HK-2 (cell line): ENCODE measurements at regions not wholly inside any gene's neighbourhood (a gene's known extent, or its start where the extent isn't known, plus 50 kb on each side); places are given as distances from the start of the nearest gene placed in this dataset.
"Not testable (repeated sequence)": the region's sequence is repeated elsewhere in the genome, so short reads cannot be mapped to it uniquely, and the experiment has no call there.

Source experiments
- DNase-seq: peaks from one replicate; pipeline ENCODE4 v3.0.0-alpha.2; 2018; ENCODE audit not compliant: unreplicated experiment

GRCh38 chr17:62156949-62157348, 91.9 kb upstream of the MED13 start:
- DNase-seq = no peak

GRCh38 chr17:62154909-62155308, 89.8 kb upstream of the MED13 start:
- no peak for DNase-seq

DNA sequence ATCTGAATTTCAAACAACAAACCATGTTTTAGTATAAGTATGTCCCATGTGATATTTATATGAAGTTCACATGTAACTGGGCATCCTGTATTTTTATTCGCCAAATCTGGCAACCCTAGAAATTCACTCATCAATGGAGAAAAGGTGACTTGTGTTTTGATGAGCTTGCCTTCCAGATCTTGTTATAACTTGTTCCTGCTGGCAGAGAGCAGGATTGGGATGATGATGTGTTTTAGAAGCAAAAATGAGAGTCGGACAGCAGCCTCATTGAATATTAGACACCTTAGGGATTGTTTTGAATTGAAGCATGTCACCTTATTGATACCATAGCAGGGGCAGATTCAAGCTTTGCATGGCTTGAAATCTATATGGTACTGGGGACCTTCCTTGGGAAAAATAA, 85.4 kb upstream of the MED13 start:
- no peak for DNase-seq

- no peak for DNase-seq
Observed at GRCh38 chr17:62149961-62150360, 84.9 kb upstream of the MED13 start.

- no peak for DNase-seq
Observed at GRCh38 chr17:62147284-62147683, 82.2 kb upstream of the MED13 start.

- DNase-seq = no peak
Observed at GRCh38 chr17:62140836-62141235, 75.8 kb upstream of the MED13 start.

DNA sequence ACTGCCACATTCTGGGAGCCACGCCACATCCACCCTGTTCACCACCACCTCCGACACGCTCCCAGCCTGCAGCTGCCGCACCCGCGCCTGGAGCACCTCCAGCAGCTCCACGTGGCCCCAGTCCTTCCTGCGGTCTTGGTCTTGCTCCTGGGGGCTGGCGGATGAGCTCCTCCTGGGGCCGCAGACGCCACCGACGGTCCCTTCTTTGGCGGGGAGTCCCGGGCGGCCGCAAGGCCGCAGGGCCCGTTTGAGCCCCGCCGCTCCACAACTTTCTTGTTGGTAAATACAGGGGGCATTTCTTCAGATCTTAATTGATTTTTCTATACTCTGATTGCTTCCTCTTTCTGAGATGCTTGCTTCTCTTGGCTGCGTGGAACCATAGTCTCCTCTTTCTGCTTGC, 75.3 kb upstream of the MED13 start:
- DNase-seq = no peak

- DNase-seq = not testable (repeated sequence)
Observed at GRCh38 chr17:62139690-62140354, 74.7 kb upstream of the MED13 start.

GRCh38 chr17:62139141-62139540, 74.1 kb upstream of the MED13 start:
- DNase-seq = no peak

DNA sequence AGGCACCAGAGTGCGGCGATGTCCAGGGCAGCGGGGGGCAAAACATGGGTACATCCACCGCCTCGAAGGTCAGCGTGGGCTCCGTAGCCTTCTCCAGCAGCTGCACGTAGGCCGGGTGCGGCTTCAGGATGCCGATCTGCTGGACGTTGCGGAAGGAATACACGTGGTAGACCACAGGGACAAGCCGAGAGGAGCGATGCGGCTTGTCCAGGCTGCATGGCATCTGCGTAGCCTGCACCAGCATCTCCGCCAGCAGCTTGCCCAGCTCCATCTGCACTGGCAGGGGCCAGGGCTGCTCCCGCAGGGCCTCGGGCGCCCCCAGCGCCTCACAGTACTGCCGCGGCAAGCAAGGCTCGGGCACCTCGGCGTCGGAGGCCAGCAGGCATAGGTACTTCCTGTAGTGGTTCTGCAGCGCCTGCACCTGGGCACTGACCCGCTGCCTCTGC, 73.6 kb upstream of the MED13 start:
- not testable (repeated sequence) for DNase-seq

GRCh38 chr17:62137734-62138624, 72.9 kb upstream of the MED13 start:
- DNase-seq = not testable (repeated sequence)

DNA sequence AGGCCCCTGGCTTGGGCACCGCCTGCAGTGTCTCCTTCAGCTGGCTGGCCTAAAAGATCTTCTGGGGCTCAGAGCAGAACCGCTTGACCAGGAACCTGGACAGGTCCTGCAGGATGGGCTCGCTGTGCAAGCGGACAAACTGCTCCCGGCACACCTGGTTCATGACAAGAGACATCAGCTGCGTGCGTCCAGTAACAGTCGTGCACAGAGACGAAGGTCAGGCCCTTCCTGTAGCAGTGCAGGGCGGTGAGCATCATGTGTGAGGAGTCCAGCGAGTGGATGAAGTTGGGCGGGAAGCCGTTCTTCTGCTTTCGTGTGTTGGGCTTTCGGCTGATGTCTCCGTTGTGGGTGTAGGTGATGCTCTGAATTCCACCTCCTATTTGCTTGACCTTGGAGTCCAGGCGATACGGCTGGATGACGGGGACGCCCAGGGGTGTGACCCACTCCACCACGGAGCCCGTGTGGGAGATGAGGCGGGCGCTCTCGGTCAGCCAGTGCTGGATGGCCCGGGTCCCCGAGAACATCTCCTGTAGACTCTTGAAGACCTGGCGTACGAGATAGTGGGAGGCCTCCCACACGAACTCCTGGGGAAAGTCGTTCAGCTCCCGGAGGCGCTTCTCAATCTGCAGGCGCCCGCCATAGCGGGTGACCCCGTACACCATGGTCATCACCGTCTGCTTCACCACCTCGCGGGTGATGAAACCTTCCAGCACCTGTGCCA, 72.1 kb upstream of the MED13 start:
- not testable (repeated sequence) for DNase-seq

GRCh38 chr17:62135742-62136141, 70.7 kb upstream of the MED13 start:
- DNase-seq = no peak

GRCh38 chr17:62135096-62135495, 70.0 kb upstream of the MED13 start:
- not testable (repeated sequence) for DNase-seq

DNA sequence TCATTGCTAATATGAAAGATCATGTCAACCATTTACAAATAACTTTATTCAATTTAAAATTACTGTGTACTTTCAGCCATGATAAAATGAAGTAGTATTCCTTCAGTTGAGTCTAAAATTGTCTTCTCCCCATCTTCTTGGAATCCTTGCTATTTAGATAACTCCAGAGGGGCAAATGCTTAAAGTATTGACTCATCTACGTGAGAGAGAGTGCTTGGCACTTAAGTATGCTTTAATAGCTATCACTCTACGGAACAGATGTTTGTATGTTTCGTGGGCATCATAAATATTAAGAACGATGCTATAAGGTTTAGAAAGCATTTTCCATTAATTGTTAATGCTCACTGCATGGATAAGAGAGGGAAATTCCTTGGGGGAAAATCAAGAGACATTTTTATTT, 69.3 kb upstream of the MED13 start:
- no peak for DNase-seq

DNA sequence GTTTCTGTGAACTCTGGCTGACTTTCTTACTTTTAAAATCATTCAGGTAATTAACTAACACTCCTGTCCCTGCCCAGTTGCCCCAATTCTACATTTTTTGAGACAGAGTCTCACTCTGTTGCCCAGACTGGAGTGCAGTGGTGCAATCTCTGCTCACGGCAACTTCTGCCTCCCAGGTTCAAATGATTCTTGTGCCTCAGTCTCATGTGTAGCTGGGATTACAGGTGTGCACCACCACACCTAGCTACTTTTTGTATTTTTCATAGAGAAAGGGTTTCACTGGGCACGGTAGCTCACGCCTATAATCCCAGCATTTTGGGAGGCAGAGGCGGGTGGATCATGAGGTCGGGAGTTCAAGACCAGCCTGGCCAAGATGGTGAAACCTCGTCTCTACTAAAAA, 66.2 kb upstream of the MED13 start:
- DNase-seq = not testable (repeated sequence)

GRCh38 chr17:62130739-62131138, 65.7 kb upstream of the MED13 start:
- DNase-seq = no peak

DNA sequence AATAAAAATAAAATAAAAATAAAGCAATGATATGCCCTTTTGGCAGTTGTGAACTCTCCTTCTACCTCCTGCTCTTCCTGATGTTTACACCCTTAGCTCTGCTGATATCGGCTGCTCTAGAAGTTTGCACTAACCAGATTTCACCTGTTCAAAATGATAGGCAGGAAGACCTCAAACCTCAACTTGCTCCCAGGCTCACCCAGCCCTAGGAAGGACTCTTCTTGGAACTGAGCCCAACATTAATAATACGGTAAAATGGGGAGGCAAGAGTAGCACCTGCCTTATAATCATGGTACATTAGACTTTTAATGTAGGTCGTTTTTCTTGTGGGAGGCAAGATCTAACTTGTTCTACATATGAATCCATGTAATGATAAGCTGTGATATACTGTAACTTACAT, 61.2 kb upstream of the MED13 start:
- DNase-seq = no peak

DNA sequence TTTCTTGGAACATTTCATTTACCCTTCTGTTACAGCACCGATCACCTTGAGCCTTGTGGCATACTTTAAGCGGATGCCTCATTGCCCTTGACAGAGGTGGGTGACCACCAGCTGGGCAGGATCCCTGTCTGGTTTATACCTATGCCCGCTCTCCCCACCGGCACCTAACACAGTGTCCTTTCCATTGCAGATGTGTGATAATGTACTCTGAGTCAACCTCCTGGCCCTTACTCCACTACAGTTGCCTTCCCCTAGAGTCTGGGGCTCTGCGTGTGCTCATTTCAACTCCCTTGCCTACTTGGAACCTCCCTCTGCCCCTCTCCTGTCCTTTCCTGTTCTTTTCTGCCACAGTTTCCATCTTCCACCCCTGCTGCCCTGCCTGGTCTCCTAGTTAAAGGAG, 60.2 kb upstream of the MED13 start:
- DNase-seq = no peak

GRCh38 chr17:62121025-62121730, 56.1 kb upstream of the MED13 start:
- DNase-seq = no peak

DNA sequence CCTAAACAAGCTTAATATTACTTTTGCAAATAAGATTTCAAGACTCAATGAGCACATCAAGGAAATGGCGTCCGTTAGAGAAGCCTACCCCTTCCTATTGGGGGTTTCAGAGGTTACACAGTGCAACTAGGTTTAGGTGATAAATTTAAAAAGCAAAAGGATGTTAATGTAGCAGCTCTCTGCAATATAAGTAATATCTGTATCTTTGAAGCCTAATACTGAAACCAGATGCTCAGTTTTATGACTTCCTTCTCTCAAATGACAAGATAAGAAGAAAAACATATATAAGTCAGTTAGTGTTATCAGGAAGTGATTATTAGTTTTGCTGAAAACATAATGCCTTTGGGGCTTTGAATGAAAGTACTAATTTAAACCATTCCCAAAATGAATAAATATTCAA, 54.3 kb upstream of the MED13 start:
- DNase-seq = no peak
